Aorta (tissue), 5 donors: ENCODE measurements at regions not wholly inside any gene's neighbourhood (a gene's known extent, or its start where the extent isn't known, plus 50 kb on each side); places are given as distances from the start of the nearest gene placed in this dataset.
"Not testable (repeated sequence)": the region's sequence is repeated elsewhere in the genome, so short reads cannot be mapped to it uniquely, and the experiment has no call there.

Experiments
- ATAC-seq: fragments of 200-7000 bp; cut with Tn5 transposase; one replicate; pipeline ENCODE4 v1.9.1; 2022; ENCODE audit warnings: moderate library complexity; ENCODE audit not compliant: low FRiP score
- DNase-seq, 2 donors: peaks; one replicate each; pipeline ENCODE4 v3.0.0-alpha.2; 2020
- H3K27ac ChIP-seq, 2 donors: one replicate each; pipeline ENCODE4 v1.5.1; 2013; ENCODE audit warnings: low read length in 2 of 2, mild to moderate bottlenecking in 2 of 2, moderate library complexity in 2 of 2, control low read depth in 1 of 2, inconsistent platforms in 1 of 2, low read depth in 1 of 2
- H3K27me3 ChIP-seq, 2 donors: one replicate each; pipeline ENCODE4 v1.6.1; 2013; ENCODE audit warnings: control low read depth in 1 of 2, low read length in 1 of 2, mild to moderate bottlenecking in 1 of 2, moderate library complexity in 1 of 2; ENCODE audit not compliant: insufficient read depth in 2 of 2, control insufficient read depth in 1 of 2
- H3K36me3 ChIP-seq, 2 donors: one replicate each; pipeline ENCODE4 v1.6.1; 2013; ENCODE audit warnings: control low read depth in 1 of 2, low read length in 1 of 2, mild to moderate bottlenecking in 1 of 2; ENCODE audit not compliant: insufficient read depth in 2 of 2, control insufficient read depth in 1 of 2
- H3K4me1 ChIP-seq, 2 donors: one replicate each; pipeline ENCODE4 v1.6.1; 2013; ENCODE audit warnings: low read length in 2 of 2, control low read depth in 1 of 2, mild to moderate bottlenecking in 1 of 2, moderate library complexity in 1 of 2; ENCODE audit not compliant: insufficient read depth in 2 of 2, control insufficient read depth in 1 of 2
- H3K4me3 ChIP-seq, 2 donors: one replicate each; pipeline ENCODE4 v1.5.1; 2013; ENCODE audit warnings: low read length in 2 of 2, control low read depth in 1 of 2, mild to moderate bottlenecking in 1 of 2
- H3K9me3 ChIP-seq: one replicate; pipeline ENCODE4 v1.6.1; 2013; ENCODE audit warnings: mild to moderate bottlenecking, low read length; ENCODE audit not compliant: control insufficient read depth
- WGBS, 2 donors: extraction: QIAGEN DNeasy Blood & Tissue Kit; methylation state at CpG; one replicate each; pipeline ENCODE4 v1.1.7; 2013; 5-methylcytosine and 5-hydroxymethylcytosine counted together
- intact Hi-C, 2 donors: fragments of 100-400 bp; cut with DNase I; formaldehyde crosslinking; loops; one replicate each; pipeline versions ENCODE4 v1.14.2 to v1.15.0; 2022
- donor health status: healthy with polysubstance abuse.
- donor health status: Bipolar disorder and iron deficiency.
- donor health status: DM: no; HTN: no; CAD: no.
- donor health status: DM: no; HTN: no; CAD: no.
- donor health status: DM: yes; HTN: yes; CAD: no.

GRCh38 chr5:115420812-115421211, 123.8 kb downstream of the FEM1C start:
- H3K27ac ChIP-seq, intact Hi-C loops: not testable (repeated sequence)

DNA sequence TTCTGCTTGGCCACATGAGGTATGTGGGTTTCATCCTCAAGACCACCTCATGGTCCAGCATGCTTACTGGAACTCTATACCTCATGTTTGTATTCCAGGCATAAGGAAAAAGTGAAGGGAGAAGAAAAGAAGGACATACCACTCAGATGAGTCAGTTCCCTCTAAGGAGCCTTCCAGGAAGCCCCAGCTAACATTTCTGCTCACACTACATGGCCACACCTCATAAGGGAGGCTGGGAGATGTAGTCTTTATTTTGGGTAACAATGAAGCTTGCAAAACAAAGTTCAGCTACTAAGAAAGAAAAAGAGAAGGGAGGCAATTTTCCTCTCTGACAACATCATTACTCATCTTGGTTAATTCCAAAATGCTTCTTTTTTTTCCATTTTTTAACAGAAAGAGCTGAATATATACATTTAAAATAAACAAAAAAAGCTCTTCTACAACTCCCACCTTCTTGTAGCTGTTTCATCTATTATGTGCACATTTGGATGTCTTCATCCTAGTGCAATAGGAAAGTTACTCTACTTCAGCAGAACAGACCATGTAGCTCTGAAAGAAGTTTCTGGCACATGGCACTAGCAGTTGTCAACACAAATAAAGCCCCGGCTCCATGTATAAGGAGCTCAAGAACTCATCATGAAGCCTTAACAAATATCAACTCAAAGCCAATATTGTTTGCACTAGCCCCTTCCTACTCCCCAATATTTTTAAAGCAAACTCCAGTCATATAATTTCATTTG, 123.6 kb upstream of the CCDC112 start:
- no peak overlapping the region for H3K4me3 ChIP-seq
- WGBS, 2 donors = 59 to 63% methylated on average over 1 of the region's 1 CpG
- H3K36me3 ChIP-seq = no peaks in the 10 kb centered on the region
- intact Hi-C loops = no loop called here
- ATAC-seq (peak; percentile 77), DNase-seq (no peak)
- H3K4me1 ChIP-seq = no peaks in the 10 kb centered on the region
- H3K27ac ChIP-seq = no peak overlapping the region
- peaks cover 1% of the 10 kb centered on the region for H3K9me3 ChIP-seq
- no peaks in the 10 kb centered on the region for H3K27me3 ChIP-seq

More at GRCh38 chr5:115420812-115421211, 123.8 kb downstream of the FEM1C start:
- H3K4me3 ChIP-seq, DNase-seq, H3K27me3 ChIP-seq, H3K4me1 ChIP-seq, H3K36me3 ChIP-seq, H3K9me3 ChIP-seq, ATAC-seq: not testable (repeated sequence)
- no CpG with 5 or more reads among the region's 3 CpGs for WGBS, 2 donors

DNA sequence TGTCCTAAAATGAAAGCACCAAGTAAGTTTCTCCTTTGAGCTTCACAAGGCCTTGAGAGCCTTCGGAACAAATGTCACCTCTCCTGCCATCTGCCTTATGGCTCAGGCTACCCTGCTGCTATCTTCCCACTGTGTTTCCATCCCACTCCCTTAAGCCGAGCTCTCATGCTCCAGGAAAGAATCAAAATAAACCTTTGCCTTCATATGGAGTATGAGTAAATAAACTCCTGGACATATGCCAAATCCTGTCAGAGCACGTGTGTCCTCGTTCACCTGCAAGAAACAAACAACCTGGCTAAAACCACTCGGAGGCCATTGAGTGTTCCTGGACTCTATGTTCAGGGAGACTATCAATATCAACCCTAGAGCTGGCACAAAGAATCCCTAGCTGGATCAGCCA, 122.3 kb upstream of the CCDC112 start:
- Histone ChIP-seq H3K4me1 (no peaks in the 10 kb centered on the region), H3K4me3 (no peak overlapping the region), H3K27ac (no peak overlapping the region), H3K9me3 (no peaks in the 10 kb centered on the region), H3K36me3 (no peaks in the 10 kb centered on the region), H3K27me3 (no peaks in the 10 kb centered on the region)
- WGBS, 2 donors = 70 to 79% methylated on average over 5 of the region's 5 CpGs
- DNase-seq (no peak), ATAC-seq (no peak)
- intact Hi-C loops = no loop called here

DNA sequence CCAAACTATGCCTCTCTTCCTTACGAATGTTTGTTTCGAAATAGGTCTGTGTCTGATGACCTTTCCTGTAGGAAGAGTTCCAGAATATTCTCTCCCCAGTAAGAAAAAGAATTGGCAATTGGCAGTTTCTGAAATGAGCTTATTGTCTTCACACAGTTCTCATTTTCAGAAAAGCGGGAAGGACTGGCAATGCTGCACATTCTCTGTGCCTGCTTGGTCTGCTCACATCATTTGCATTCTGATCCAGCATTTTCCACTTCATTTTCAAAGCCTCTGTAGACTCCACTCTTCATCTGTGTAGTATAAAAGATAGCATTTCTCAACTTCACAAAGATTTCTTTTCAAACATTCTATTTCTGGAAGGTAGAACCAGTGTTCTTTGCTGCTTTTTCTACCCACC, 120.6 kb upstream of the CCDC112 start:
- Histone ChIP-seq H3K9me3 (no peaks in the 10 kb centered on the region), H3K36me3 (no peaks in the 10 kb centered on the region), H3K4me3 (no peak overlapping the region), H3K27me3 (no peaks in the 10 kb centered on the region), H3K4me1 (no peaks in the 10 kb centered on the region), H3K27ac (no peak overlapping the region)
- intact Hi-C loops = no loop called here
- 91 to 95% methylated on average over 3 of the region's 3 CpGs for WGBS, 2 donors
- DNase-seq (no peak), ATAC-seq (no peak)

GRCh38 chr5:115415143-115415491, 118.7 kb upstream of the CCDC112 start:
- Histone ChIP-seq H3K36me3 (no peaks in the 10 kb centered on the region), H3K9me3 (no peaks in the 10 kb centered on the region), H3K27ac (no peak overlapping the region), H3K4me1 (no peaks in the 10 kb centered on the region), H3K27me3 (no peaks in the 10 kb centered on the region), H3K4me3 (no peak overlapping the region)
- intact Hi-C loops = no loop called here
- WGBS, 2 donors = 59 to 65% methylated on average over 1 of the region's 1 CpG
- peak; percentile 36 for ATAC-seq
- no peak for DNase-seq

DNA sequence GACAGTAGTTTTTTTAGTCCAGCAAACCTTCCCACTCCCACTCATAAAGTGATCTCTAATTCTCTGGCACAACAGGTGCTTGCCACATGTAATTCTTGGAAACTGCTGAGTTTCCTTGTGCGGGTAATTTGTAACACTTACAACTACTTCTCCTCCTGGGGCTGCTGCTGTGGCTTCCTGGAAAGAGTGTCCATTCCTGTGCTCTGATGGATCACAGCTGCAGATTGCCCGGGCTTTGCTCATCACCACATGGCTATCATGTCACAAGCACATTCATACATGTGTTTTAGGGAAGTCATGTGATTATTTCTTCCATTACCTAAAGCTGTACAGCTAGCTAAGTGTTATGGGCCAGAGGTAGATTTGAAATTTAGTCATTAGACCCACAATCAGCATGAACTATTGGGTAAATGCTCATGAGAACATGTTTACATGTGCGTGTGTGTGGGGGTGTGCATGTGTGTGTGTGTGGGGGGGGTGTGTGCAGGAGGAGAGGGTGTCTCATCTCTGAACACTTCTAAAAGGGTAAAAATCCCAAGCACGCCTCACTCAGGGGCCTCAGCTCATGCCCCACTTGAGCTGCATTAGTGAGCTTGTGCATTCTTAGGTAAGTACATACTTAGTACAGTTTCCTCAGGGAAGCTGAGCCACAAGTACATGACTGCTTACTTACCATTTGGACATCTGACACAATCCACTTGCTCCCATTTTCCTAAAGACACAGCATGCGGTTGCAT, 118.1 kb upstream of the CCDC112 start:
- 75 to 83% methylated on average over 5 of the region's 5 CpGs for WGBS, 2 donors
- no peak for DNase-seq

GRCh38 chr5:115413651-115414050, 117.2 kb upstream of the CCDC112 start:
- H3K4me1 ChIP-seq = no peaks in the 10 kb centered on the region
- ATAC-seq (no peak), DNase-seq (no peak)
- no peaks in the 10 kb centered on the region for H3K27me3 ChIP-seq
- H3K36me3 ChIP-seq = no peaks in the 10 kb centered on the region
- H3K4me3 ChIP-seq = no peak overlapping the region
- H3K9me3 ChIP-seq = no peaks in the 10 kb centered on the region
- WGBS, 2 donors = 77 to 81% methylated on average over 1 of the region's 1 CpG
- intact Hi-C loops = no loop called here
- no peak overlapping the region for H3K27ac ChIP-seq

More for the DNA sequence above, 118.1 kb upstream of the CCDC112 start:
- H3K27me3 ChIP-seq = no peaks in the 10 kb centered on the region
- H3K27ac ChIP-seq = no peak overlapping the region
- H3K9me3 ChIP-seq = no peaks in the 10 kb centered on the region
- intact Hi-C loops = no loop called here
- H3K4me3 ChIP-seq = no peak overlapping the region
- no peak for ATAC-seq
- no peaks in the 10 kb centered on the region for H3K36me3 ChIP-seq
- no peaks in the 10 kb centered on the region for H3K4me1 ChIP-seq

GRCh38 chr5:115409094-115409493, 112.6 kb upstream of the CCDC112 start:
- no peak for ATAC-seq
- 80 to 85% methylated on average over 2 of the region's 2 CpGs for WGBS, 2 donors

More at GRCh38 chr5:115409094-115409493, 112.6 kb upstream of the CCDC112 start:
- no peak overlapping the region for H3K27ac ChIP-seq
- no peaks in the 10 kb centered on the region for H3K36me3 ChIP-seq
- H3K9me3 ChIP-seq = no peaks in the 10 kb centered on the region
- peaks cover 0 to 2% of the 10 kb centered on the region in 2 donors for H3K27me3 ChIP-seq
- no peak for DNase-seq
- intact Hi-C loops = no loop called here
- H3K4me3 ChIP-seq = no peak overlapping the region
- H3K4me1 ChIP-seq = no peaks in the 10 kb centered on the region
